ENCODE measurements at regions not wholly inside any gene's neighbourhood (a gene's known extent, or its start where the extent isn't known, plus 50 kb on each side); places are given as distances from the start of the nearest gene placed in this dataset.

- DNase-seq, result no peak
These were observed 476.8 kb downstream of the EPHA7 start for GRCh38 chr6:92942549-92942948.

- DNase-seq, result no peak
These were observed 484.7 kb downstream of the EPHA7 start for GRCh38 chr6:92934625-92935024.

GRCh38 chr6:92930171-92930570 lies 489.2 kb downstream of the EPHA7 start:
- DNase-seq, result no peak

GRCh38 chr6:92922216-92922806 lies 497.0 kb downstream of the EPHA7 start:
- no peak for DNase-seq

GRCh38 chr6:92915466-92915865 lies 503.9 kb downstream of the EPHA7 start:
- DNase-seq, result no peak

- DNase-seq, result no peak
These were observed 508.1 kb downstream of the EPHA7 start for GRCh38 chr6:92911301-92911700.

- no peak for DNase-seq
These were observed 508.7 kb downstream of the EPHA7 start for GRCh38 chr6:92910646-92911045.

GRCh38 chr6:92906385-92906784 lies 513.0 kb downstream of the EPHA7 start:
- DNase-seq, result no peak

- DNase-seq, result no peak
These were observed 525.6 kb downstream of the EPHA7 start for GRCh38 chr6:92893741-92894140.

GRCh38 chr6:92892626-92893170 lies 526.7 kb downstream of the EPHA7 start:
- DNase-seq, result no peak

- DNase-seq, result no peak
These were observed 531.0 kb downstream of the EPHA7 start for GRCh38 chr6:92888316-92888715.

- DNase-seq, result no peak
These were observed 531.5 kb downstream of the EPHA7 start for GRCh38 chr6:92887871-92888270.

- DNase-seq, result no peak
These were observed 539.8 kb downstream of the EPHA7 start for GRCh38 chr6:92879526-92879925.

GRCh38 chr6:92864966-92865555 lies 554.3 kb downstream of the EPHA7 start:
- no peak for DNase-seq

GRCh38 chr6:92849636-92850035 lies 569.7 kb downstream of the EPHA7 start:
- DNase-seq, result no peak

- DNase-seq, result no peak
These were observed 570.5 kb downstream of the EPHA7 start for GRCh38 chr6:92848901-92849300.

GRCh38 chr6:92848459-92848858 lies 570.9 kb downstream of the EPHA7 start:
- no peak for DNase-seq

- no peak for DNase-seq
These were observed 571.4 kb downstream of the EPHA7 start for GRCh38 chr6:92847988-92848387.

GRCh38 chr6:92840246-92840930 lies 579.0 kb downstream of the EPHA7 start:
- DNase-seq, result no peak

GRCh38 chr6:92828788-92829187 lies 590.6 kb downstream of the EPHA7 start:
- DNase-seq, result no peak

- DNase-seq, result no peak
These were observed 592.3 kb downstream of the EPHA7 start for GRCh38 chr6:92827104-92827503.

GRCh38 chr6:92826633-92827032 lies 592.7 kb downstream of the EPHA7 start:
- DNase-seq, result no peak

- no peak for DNase-seq
These were observed 597.1 kb downstream of the EPHA7 start for GRCh38 chr6:92822222-92822621.

GRCh38 chr6:92820601-92821000 lies 598.8 kb downstream of the EPHA7 start:
- DNase-seq, result no peak
